IMR-90 (cell line): ENCODE measurements at regions not wholly inside any gene's neighbourhood (a gene's known extent, or its start where the extent isn't known, plus 50 kb on each side); places are given as distances from the start of the nearest gene placed in this dataset.
A peak's percentile ranks its signal among the peaks of the same experiment; 100 is the strongest.

Experiments
- BHLHE40 ChIP-seq: fragments of 150-350 bp; IDR thresholded peaks from 2 replicates; pipeline ENCODE4 v1.6.1; 2016; ENCODE audit warnings: mild to moderate bottlenecking, low read depth, low read length
- CEBPB ChIP-seq: IDR thresholded peaks from 2 replicates; pipeline ENCODE4 v1.6.1; 2012; ENCODE audit warnings: low read depth, low read length, improper control_type of control experiment
- CTCF ChIP-seq: conservative IDR thresholded peaks from 2 replicates; pipeline ENCODE4 v1.5.1; 2012; ENCODE audit warnings: mild to moderate bottlenecking, low read depth, low read length, improper control_type of control experiment
- FOS ChIP-seq: fragments of 150-350 bp; IDR thresholded peaks from 2 replicates; pipeline ENCODE4 v1.6.1; 2016; ENCODE audit warnings: low read depth, low read length
- MAFK ChIP-seq: IDR thresholded peaks from 2 replicates; pipeline ENCODE4 v1.6.1; 2012; ENCODE audit warnings: low read depth, low read length, improper control_type of control experiment
- MXI1 ChIP-seq: IDR thresholded peaks from 2 replicates; pipeline ENCODE4 v1.6.1; 2012; ENCODE audit warnings: low read depth, mild to moderate bottlenecking, low read length, moderate library complexity, borderline replicate concordance
- POLR2A ChIP-seq: IDR thresholded peaks from 2 replicates; pipeline ENCODE4 v1.6.1; 2012; ENCODE audit warnings: mild to moderate bottlenecking, low read depth, low read length
- RAD21 ChIP-seq: IDR thresholded peaks from 2 replicates; pipeline ENCODE4 v1.6.1; 2012; ENCODE audit warnings: low read length, improper control_type of control experiment
- RFX5 ChIP-seq: IDR thresholded peaks from 2 replicates; pipeline ENCODE4 v1.8.0; 2012; ENCODE audit warnings: low read depth, mild to moderate bottlenecking, low read length, moderate library complexity

GRCh38 chr15:62549345-62549970, 384.4 kb upstream of the C2CD4B start:
- TF ChIP-seq POLR2A (no peak), MXI1 (no peak), CTCF (peak; percentile 35), RAD21 (peak; percentile 39), CEBPB (no peak), MAFK (no peak), BHLHE40 (no peak), RFX5 (no peak), FOS (no peak)
